ENCODE measurements at regions not wholly inside any gene's neighbourhood (a gene's known extent, or its start where the extent isn't known, plus 50 kb on each side); places are given as distances from the start of the nearest gene placed in this dataset.

DNA sequence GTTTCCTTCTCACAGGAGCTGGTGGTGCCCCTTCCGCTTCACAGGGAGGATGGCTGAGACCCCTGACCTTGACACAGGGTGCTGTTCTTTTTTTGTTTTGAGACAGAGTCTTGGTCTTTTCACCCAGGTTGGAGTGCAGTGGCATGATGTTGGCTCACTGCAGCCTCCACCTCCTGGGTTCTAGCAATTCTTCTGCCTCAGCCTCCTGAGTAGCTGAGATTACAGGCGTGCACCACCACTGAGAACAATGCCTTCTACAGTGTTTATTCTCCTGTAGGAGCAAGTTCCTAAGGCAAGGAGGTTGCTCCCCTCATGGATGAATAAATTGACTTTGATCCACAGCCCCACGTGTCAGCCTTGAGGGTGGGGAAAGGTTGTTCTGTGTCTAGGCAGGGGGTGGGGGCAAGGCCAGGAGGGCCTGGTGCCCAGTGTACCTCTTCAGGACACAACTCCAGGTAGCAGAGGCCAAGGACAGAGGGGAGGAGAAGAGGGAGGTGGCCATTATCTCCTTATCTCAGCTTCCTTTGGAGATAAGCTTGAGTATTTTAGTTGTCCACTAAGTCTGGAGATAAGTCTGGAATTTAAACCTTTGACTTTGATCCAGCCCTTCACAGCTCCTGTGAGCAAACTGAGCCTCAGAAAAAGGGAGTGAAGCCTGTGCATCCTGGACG, 159.4 kb downstream of the SEC14L1 start:
- Histone ChIP-seq H3K9ac (ENCODE audit: low read length in 5 of 5) (no peak overlapping the region), H3K9me3 (ENCODE audit: control insufficient read depth in 5 of 5, low read length in 5 of 5) (peaks cover 0 to 5% (median 0%) of the 10 kb centered on the region in 5 donors), H3K27me3 (ENCODE audit: control insufficient read depth in 5 of 5, insufficient read depth in 4 of 5, low read length in 5 of 5) (no peaks in the 10 kb centered on the region), H3K4me3 (ENCODE audit: low read depth in 1 of 5, low read length in 5 of 5) (no peak overlapping the region), H3K36me3 (ENCODE audit: control insufficient read depth in 5 of 5, insufficient read depth in 5 of 5, low read length in 5 of 5) (no peaks in the 10 kb centered on the region), H3K27ac (ENCODE audit: low read depth, low read length) (no peak overlapping the region), H3K4me1 (ENCODE audit: control insufficient read depth in 5 of 5, insufficient read depth in 5 of 5, low read length in 5 of 5) (peaks cover 0 to 9% (median 0%) of the 10 kb centered on the region in 5 donors)

DNA sequence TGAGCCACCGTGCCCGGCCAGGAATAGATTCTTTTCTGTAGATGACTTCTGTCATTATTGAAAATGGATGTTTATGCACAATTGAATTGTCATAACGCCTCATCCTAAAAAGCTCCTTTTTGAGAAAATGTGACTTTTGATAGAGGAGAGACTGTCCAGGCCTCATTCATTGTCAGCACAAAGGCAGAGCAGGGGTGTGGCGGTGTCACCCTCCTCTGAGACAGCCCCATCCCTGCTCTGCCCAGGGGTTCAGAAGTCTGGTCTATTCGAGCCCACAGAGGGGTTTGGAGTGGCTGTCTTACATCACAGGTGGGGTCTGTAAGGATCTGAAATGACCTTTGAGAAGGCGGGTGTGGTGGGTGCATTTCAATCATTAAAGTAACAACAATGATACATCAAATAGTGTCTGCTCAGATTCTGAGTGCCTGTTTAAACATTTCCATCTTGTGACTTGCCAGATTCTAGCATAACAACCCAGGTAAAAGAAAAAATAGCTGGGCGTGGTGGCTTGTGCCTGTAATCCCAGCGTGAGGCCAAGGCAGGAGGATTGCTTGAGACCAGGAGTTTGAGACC, 161.0 kb downstream of the SEC14L1 start:
- Histone ChIP-seq H3K9ac (ENCODE audit: low read length in 5 of 5) (no peak overlapping the region), H3K4me1 (ENCODE audit: control insufficient read depth in 5 of 5, insufficient read depth in 5 of 5, low read length in 5 of 5) (peaks cover 0 to 6% (median 0%) of the 10 kb centered on the region in 5 donors), H3K9me3 (ENCODE audit: control insufficient read depth in 5 of 5, low read length in 5 of 5) (peaks cover 0 to 5% (median 0%) of the 10 kb centered on the region in 5 donors), H3K4me3 (ENCODE audit: low read depth in 1 of 5, low read length in 5 of 5) (no peak overlapping the region), H3K27me3 (ENCODE audit: control insufficient read depth in 5 of 5, insufficient read depth in 4 of 5, low read length in 5 of 5) (peaks cover 0 to 4% (median 0%) of the 10 kb centered on the region in 5 donors), H3K36me3 (ENCODE audit: control insufficient read depth in 5 of 5, insufficient read depth in 5 of 5, low read length in 5 of 5) (no peaks in the 10 kb centered on the region), H3K27ac (ENCODE audit: low read depth, low read length) (no peak overlapping the region)

DNA sequence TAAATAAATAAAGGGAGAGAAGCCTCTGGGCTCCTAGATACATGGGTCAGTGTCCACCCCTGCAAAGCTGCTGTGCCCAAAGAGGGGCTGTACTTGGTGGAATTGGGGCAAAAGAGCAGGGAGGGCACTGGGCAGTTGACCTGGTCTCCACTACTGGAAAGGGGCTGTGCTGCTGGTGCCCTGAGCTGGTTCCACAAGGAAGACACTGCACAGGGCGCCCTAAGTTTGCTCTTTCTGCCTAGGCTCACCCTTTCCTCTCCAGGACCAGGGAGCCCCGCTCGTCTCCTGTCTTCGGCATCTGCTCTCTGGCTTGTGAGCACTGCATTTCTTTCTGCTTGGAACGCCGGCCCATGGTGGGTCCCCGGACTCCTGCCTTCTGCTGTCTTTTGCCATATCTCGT, 161.9 kb downstream of the SEC14L1 start:
- Histone ChIP-seq H3K27ac (ENCODE audit: low read depth, low read length) (no peak overlapping the region), H3K36me3 (ENCODE audit: control insufficient read depth in 5 of 5, insufficient read depth in 5 of 5, low read length in 5 of 5) (no peaks in the 10 kb centered on the region), H3K9ac (ENCODE audit: low read length in 5 of 5) (no peak overlapping the region), H3K27me3 (ENCODE audit: control insufficient read depth in 5 of 5, insufficient read depth in 4 of 5, low read length in 5 of 5) (peaks cover 0 to 4% (median 0%) of the 10 kb centered on the region in 5 donors), H3K9me3 (ENCODE audit: control insufficient read depth in 5 of 5, low read length in 5 of 5) (peaks cover 0 to 5% (median 0%) of the 10 kb centered on the region in 5 donors), H3K4me3 (ENCODE audit: low read depth in 1 of 5, low read length in 5 of 5) (no peak overlapping the region), H3K4me1 (ENCODE audit: control insufficient read depth in 5 of 5, insufficient read depth in 5 of 5, low read length in 5 of 5) (peaks cover 0 to 6% (median 0%) of the 10 kb centered on the region in 5 donors)

DNA sequence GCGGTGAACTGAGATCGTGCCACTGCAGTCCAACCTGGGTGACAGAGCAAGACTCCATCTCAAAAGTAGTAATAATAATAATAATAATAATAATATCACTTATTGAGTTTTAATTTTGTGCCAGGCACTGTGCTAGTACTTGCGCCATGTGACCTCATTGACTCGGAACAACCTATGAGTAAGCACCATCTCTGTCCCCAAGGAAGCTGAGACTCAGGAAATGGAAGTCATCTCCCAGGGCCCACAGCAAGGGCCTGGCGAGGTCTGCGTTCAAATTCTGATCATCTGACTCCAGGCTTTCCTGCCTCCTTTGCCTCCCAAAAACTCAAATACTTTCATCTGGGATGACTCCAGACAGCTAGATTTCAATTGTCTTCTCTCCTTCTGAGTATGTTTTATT, 162.9 kb downstream of the SEC14L1 start:
- H3K27me3 ChIP-seq (ENCODE audit: control insufficient read depth in 5 of 5, insufficient read depth in 4 of 5, low read length in 5 of 5): peaks cover 0 to 4% (median 1%) of the 10 kb centered on the region in 5 donors
- H3K9ac ChIP-seq (ENCODE audit: low read length in 5 of 5): no peak overlapping the region
- no peak overlapping the region for H3K4me3 ChIP-seq (ENCODE audit: low read depth in 1 of 5, low read length in 5 of 5)
- H3K36me3 ChIP-seq (ENCODE audit: control insufficient read depth in 5 of 5, insufficient read depth in 5 of 5, low read length in 5 of 5): no peaks in the 10 kb centered on the region
- no peak overlapping the region for H3K27ac ChIP-seq (ENCODE audit: low read depth, low read length)
- H3K9me3 ChIP-seq (ENCODE audit: control insufficient read depth in 5 of 5, low read length in 5 of 5): peaks cover 0 to 5% (median 0%) of the 10 kb centered on the region in 5 donors
- H3K4me1 ChIP-seq (ENCODE audit: control insufficient read depth in 5 of 5, insufficient read depth in 5 of 5, low read length in 5 of 5): peaks cover 0 to 7% (median 2%) of the 10 kb centered on the region in 5 donors

DNA sequence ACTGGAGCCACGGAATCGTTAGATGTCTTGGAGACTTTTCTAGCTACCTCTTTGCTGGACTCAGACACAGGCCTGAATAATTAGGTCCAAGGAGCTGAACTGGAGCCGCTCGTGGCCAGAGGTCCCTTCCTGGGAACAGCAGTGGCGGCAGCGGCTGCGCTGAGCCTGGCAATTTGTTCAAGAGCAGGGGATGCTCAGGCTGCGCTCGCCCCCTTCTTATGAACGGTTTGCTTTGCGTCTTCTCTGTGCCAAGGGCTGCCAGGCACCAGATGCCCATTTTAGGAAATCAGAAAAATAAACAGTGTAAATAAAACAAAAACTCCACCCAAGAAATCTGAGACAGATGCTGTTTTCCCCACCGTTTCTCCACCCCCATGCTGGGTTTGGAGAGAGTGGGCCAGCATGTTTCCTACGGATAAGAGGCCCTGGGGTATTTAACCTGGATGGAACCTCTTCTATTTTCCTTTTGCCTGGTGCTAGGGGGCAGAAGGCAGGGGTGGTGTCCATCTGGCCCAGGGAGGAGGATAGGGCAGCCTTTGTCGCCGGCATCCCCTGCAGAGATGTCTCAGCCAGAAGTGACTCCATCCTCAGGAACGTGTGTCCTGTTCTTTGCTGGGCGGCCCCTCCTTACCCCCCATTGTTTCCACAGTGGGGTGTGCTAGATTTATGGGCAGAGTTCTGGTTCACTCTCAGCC, 163.4 kb downstream of the SEC14L1 start:
- Histone ChIP-seq H3K36me3 (ENCODE audit: control insufficient read depth in 5 of 5, insufficient read depth in 5 of 5, low read length in 5 of 5) (no peaks in the 10 kb centered on the region), H3K9me3 (ENCODE audit: control insufficient read depth in 5 of 5, low read length in 5 of 5) (no peaks in the 10 kb centered on the region), H3K4me1 (ENCODE audit: control insufficient read depth in 5 of 5, insufficient read depth in 5 of 5, low read length in 5 of 5) (peaks cover 0 to 12% (median 7%) of the 10 kb centered on the region in 5 donors), H3K9ac (ENCODE audit: low read length in 5 of 5) (no peak overlapping the region), H3K4me3 (ENCODE audit: low read depth in 1 of 5, low read length in 5 of 5) (no peak overlapping the region), H3K27me3 (ENCODE audit: control insufficient read depth in 5 of 5, insufficient read depth in 4 of 5, low read length in 5 of 5) (peaks cover 0 to 4% (median 3%) of the 10 kb centered on the region in 5 donors), H3K27ac (ENCODE audit: low read depth, low read length) (no peak overlapping the region)

DNA sequence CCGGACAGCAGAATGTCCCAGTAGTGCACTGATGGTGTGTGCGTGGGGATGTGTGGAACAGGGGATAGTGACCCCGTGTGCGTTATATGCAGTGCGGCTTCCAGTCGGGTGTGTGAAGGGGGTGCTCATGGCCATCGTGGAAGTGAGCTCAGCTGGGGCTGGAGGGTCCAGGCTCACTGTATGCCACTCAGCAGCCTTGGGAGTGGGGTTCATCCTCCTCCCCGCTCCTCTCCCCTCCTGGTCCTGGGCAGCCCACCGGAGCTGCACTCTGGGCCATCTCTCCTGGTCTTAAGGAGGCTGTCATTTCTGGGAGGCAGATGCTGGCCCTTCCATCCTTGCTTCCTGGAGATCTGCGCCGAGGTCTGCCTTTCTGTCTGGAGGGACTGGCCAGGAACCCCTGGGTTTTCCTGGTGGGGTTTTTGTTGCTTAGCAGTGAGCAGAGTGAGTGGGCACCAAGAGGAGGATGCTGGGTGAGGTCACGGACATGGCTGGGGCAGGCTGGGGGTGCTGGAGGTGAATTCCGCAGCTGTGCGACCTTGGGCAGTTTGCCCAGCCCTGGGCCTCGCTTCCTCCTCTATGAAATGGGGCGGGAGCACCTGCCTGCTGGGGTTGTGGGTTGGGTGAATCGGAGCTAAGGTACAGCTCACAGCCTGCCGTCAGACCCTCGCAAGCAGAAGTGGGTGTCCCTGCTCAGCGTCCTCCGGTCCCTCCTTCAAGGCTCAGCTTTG, 164.1 kb downstream of the SEC14L1 start:
- Histone ChIP-seq H3K27me3 (ENCODE audit: control insufficient read depth in 5 of 5, insufficient read depth in 4 of 5, low read length in 5 of 5) (peaks cover 0 to 4% (median 3%) of the 10 kb centered on the region in 5 donors), H3K4me3 (ENCODE audit: low read depth in 1 of 5, low read length in 5 of 5) (no peak overlapping the region), H3K27ac (ENCODE audit: low read depth, low read length) (no peak overlapping the region), H3K9me3 (ENCODE audit: control insufficient read depth in 5 of 5, low read length in 5 of 5) (no peaks in the 10 kb centered on the region), H3K9ac (ENCODE audit: low read length in 5 of 5) (no peak overlapping the region), H3K36me3 (ENCODE audit: control insufficient read depth in 5 of 5, insufficient read depth in 5 of 5, low read length in 5 of 5) (no peaks in the 10 kb centered on the region), H3K4me1 (ENCODE audit: control insufficient read depth in 5 of 5, insufficient read depth in 5 of 5, low read length in 5 of 5) (peaks cover 0 to 17% (median 13%) of the 10 kb centered on the region in 5 donors)

DNA sequence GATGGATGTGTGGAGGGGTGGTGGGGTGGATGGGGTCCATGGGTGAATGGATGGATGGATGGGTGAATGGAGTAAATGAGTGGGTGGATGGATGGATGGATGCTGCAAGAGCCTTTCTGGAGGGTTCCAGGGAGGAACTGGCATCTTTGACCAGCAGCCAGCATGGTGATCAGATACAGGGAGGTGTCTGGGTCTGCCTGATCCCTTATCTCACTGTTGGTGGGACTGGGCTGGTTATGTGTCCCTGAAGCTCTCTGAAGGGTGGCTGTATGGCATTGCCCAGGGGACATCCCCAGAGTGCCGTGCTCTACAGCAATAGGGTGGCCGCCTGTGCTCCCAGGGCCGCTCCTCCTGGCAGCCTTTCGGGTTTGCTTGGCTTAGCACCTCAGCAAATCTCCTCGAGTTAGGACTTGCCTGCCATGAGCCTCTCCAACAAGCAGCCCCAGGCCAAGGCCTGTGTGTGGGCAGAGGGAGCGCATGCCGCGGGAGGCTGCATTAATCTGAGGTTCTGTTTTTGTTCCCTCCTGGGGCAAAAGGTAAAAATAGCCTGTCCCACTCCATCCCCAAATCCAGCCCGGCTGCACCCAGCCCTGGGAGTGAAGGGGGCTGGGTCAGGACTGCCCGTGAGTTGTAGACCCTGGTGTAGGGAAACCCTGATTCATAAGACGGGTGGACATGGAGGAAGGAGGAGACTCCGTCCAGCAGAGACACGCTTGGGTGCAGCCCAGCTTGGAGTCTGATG, 165.4 kb downstream of the SEC14L1 start:
- Histone ChIP-seq H3K4me3 (ENCODE audit: low read depth in 1 of 5, low read length in 5 of 5) (no peak overlapping the region), H3K4me1 (ENCODE audit: control insufficient read depth in 5 of 5, insufficient read depth in 5 of 5, low read length in 5 of 5) (peaks cover 0 to 17% (median 13%) of the 10 kb centered on the region in 5 donors), H3K9ac (ENCODE audit: low read length in 5 of 5) (no peak overlapping the region), H3K9me3 (ENCODE audit: control insufficient read depth in 5 of 5, low read length in 5 of 5) (no peaks in the 10 kb centered on the region), H3K27me3 (ENCODE audit: control insufficient read depth in 5 of 5, insufficient read depth in 4 of 5, low read length in 5 of 5) (peaks cover 0 to 4% (median 3%) of the 10 kb centered on the region in 5 donors), H3K27ac (ENCODE audit: low read depth, low read length) (no peak overlapping the region), H3K36me3 (ENCODE audit: control insufficient read depth in 5 of 5, insufficient read depth in 5 of 5, low read length in 5 of 5) (no peaks in the 10 kb centered on the region)

DNA sequence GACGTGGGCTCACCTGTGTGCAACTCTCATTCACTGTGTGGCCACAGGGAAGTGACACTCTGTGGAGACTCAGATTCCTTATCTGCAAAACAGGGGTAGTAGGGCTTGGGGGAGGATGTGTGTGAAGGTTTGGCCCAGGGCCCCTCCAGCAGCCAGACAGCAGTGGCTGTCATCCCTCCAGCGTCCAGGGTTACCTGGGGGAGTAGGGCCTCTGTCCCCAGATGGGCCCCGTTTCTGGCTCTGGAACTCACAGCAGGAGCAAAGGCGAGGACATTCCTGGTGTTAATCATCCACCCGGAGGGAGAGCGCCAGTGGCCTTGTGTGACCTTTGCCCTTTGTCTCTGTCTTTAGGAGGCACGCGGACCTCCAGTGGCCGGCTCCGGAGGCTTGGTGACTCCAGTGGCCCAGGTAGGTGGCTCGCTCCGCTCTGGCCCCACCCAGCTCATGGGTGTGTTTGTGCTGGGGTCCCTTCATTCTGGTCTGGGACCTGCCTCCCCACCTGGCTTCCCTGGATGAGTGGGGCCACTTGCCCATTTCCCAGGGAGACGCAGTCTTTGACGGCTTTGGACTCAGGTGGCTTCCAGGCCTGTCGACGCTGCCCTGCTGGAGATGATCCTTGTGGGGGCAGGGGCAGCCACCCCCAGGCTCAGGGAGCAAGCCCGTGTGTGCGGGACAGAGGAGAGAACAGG, 166.2 kb downstream of the SEC14L1 start:
- no peak overlapping the region for H3K27ac ChIP-seq (ENCODE audit: low read depth, low read length)
- H3K9me3 ChIP-seq (ENCODE audit: control insufficient read depth in 5 of 5, low read length in 5 of 5): no peaks in the 10 kb centered on the region
- no peak overlapping the region for H3K9ac ChIP-seq (ENCODE audit: low read length in 5 of 5)
- H3K4me3 ChIP-seq (ENCODE audit: low read depth in 1 of 5, low read length in 5 of 5): no peak overlapping the region
- no peaks in the 10 kb centered on the region for H3K36me3 ChIP-seq (ENCODE audit: control insufficient read depth in 5 of 5, insufficient read depth in 5 of 5, low read length in 5 of 5)
- H3K27me3 ChIP-seq (ENCODE audit: control insufficient read depth in 5 of 5, insufficient read depth in 4 of 5, low read length in 5 of 5): peaks cover 0 to 4% (median 3%) of the 10 kb centered on the region in 5 donors
- H3K4me1 ChIP-seq (ENCODE audit: control insufficient read depth in 5 of 5, insufficient read depth in 5 of 5, low read length in 5 of 5): peaks cover 0 to 17% (median 13%) of the 10 kb centered on the region in 5 donors
